ENCODE measurements at regions not wholly inside any gene's neighbourhood (a gene's known extent, or its start where the extent isn't known, plus 50 kb on each side); places are given as distances from the start of the nearest gene placed in this dataset.

DNA sequence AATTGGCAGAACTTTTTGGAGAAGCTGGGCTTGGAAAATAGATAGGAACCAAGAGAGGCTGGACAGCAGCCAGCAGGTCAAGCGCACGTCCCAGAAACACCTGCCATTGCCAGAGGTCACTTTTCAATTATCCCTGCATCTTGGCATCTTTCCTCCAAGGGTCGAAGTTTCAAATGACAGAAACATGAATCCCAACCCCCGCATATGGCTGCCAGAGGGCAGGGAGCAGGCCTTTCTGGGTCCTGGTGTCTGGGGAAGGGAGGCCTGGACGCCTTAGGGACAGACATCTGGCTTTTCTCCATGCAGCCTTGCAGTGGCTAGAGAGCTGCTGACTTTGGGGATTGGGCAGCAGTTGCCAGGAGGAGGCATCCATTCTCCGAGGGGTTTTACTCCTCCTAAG, 164.5 kb upstream of the TPM1 start:
- no peak for DNase-seq

DNA sequence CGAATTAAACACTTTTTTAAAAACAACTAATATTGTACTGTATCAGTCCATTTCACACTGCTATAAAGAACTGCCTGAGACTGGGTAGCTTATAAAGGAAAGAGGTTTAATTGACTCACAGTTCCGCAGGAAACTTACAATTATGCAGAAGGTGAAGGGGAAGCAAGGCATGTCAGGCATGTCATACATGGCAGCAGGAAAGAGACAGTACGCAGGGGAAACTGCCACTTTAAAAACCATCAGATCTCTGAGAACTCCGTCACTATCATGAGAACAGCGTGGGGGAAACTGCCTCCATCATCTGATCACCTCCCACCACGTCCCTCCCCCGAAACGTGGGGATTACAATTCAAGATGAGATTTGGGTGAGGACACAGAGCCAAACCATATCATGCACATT, 162.8 kb upstream of the TPM1 start:
- DNase-seq, result no peak

DNA sequence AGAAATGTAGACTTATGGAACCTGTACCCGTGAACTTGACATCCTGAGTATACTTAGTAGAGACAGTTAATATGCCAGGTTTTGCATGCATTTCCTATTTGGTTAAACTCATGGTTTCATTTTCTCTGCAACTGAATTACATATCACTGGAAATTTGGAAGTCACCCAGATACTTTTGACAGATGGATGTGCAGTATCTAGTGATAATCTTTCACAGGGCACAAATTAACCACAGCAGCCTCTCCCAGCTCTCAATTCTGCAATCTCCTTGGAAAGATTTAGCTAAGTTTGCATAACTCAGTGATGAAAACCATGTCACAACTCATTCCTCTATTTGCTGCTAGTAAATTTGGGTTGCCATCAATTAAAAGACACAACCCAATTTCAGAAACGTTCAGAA, 162.3 kb upstream of the TPM1 start:
- DNase-seq, result no peak

DNA sequence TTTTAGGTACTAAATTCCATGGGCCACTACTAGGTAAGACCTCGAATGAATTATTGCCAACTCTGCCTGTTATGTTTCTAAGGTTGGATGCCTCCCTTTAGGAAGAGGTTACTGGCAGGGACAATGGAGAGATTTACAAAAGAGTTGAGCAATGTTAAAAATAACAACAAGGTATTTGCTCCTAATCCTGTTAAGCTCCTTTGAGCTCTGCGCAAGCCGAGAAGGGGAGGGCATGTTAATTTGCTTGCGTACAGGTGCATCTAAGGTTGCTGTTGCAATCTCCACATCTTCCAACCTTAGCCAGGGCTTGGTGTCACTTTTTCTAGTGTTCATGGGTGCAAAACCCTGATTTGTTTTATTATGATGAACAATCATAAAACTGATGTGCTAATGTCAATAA, 161.5 kb upstream of the TPM1 start:
- no peak for DNase-seq

DNA sequence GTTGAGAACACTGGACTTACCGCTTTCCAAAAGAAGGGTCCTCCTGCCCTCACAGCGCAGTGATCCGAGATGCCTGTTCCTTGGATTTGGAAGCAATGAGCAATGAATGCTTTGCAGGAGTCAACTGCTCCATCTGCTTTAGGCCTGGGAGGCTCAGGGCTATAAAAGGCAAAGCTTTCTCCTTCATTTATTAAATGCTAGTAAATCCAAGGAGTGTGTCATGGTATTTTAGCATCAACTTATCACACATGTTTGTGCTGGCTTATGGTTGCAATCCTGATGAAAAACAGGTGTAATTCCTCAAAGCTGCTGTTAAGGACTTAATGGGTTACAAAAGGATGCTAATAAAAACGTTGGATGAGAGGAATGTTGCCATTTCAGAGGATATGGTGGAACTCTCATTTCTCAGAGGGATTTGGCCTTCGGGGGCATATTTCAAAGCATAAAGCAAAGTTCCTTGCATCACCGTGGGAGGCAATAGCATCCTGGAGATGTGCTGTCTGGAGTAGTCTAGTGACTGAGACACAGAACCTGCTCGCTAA, 158.5 kb upstream of the TPM1 start:
- DNase-seq, result no peak

DNA sequence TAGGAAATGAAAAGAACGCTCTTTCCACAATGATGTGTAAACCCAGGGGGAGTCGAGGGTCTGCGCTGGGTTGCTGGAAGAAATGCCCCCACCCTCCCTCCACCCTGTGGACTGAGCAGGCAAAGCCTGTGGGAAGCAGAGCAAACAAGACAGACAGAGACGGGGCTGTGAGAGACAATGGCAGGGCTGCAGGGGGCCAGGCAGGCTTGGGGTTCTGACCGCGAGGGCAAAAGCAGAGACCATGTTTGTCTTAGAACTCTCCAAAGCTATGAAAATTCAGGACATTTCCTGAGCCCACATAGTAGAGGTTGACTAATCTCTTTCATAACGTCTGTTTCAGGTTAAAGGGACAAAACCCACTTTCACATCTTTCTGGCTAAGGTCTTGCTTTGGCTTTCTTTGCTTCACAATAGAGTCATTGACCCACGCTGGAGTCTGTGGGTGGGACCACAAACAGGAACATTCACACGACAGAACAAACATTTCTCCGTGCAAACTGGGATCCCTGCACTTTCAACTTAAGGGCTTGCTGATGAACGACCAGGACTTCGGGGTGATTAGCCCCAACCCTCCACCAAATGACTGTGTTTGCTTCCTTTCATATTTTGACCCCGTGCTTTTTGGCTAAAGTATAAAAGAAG, 156.0 kb upstream of the TPM1 start:
- DNase-seq, result no peak

DNA sequence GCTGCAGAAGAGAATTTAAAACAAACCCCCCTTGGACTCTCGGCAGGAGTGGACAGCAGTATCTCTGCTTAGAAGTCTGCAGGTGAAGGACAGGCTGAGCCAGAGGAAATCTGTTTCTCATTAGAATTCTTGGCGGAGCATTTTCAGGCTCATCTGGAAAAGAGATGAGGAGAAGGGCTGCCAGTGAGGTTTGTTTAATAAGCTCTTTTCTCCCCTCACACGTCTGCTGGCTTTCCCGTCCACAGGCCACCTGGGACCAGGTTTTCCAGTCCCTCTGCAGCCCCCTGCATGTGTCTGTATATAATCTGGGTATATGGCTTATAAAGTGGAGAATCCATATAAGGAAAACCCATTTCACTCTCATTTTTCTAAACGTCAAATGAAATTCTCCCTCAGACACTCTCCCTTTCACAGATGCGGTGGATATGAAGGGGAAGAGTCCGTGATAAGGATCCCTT, 155.4 kb upstream of the TPM1 start:
- no peak for DNase-seq

DNA sequence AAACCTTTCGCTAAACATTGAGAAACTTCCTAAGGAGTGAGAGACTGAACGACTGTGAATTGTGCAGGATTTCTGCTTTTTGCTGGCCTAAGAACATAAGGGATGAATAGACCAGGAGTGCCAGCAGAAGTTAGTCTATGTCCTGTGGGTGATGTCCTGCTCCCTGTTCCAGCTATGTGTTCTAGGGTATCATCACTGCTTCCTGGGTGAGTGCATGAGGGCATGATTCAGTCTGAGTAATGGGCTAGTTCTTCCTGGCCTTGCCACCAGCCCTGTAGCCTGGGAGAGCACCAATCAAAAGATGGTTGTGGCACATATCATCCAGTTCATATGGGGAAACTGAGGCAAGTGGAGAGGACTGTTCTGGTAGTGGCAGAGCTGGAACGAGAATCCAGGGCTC, 153.9 kb upstream of the TPM1 start:
- DNase-seq, result no peak

DNA sequence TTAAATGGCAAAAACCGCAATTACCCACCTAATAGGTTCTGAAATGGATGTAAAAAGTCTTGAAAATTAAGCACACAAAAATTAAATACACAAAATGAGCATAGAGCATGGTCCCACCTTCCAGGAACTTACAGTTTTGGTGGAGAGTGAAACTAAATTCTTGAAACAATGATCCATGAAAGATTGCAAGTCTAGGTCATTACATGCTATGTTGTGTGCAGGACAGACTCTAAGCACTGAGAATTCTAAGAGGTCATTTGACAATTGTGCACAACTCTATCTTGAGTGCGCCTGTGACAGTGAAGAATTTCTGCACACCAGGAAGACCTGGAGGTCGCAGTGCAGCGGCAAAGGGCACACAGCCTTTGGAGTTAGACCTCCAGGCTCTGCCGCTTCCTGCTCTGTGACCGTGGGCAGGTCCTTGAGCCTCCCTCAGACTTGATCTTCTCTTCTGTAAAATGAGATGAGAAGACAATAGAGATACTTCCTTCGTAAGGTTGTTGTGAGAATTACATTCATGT, 153.3 kb upstream of the TPM1 start:
- DNase-seq, result no peak

DNA sequence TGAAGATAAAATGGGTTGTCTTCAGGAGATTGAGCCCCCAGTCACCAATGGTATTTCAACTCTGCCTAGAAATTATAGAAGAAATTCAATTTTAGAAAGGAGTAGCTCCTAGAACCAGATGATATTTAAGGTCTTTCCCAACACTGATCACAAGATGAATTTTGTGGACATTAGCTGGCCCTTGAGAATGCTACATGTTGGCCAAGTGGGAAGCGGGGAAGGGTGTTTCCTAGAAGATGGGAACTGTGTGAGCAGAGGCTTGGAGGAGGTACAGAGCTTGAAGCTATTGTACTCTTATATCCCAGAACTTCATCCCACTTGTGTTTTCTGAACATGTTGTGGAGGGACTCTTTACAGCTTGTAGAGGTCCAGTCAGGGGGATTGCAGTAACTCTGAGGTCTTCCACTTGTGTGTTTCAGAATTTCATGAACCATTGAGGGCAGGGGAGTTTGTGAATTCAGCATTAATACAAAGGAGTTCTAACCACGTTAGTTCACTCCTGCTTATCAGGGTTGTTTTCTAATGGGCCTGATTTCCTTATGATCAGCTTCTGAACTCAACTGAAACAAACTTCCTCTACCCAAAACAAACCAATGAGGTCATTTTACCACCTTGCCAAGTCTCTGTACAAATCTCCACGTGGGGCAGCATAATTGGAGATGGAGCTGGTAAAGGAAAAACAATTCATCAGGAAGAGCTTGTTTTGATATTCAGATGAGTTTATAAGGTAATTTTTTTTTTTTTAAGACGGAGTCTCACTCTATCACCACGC, 152.6 kb upstream of the TPM1 start:
- DNase-seq, result no peak

DNA sequence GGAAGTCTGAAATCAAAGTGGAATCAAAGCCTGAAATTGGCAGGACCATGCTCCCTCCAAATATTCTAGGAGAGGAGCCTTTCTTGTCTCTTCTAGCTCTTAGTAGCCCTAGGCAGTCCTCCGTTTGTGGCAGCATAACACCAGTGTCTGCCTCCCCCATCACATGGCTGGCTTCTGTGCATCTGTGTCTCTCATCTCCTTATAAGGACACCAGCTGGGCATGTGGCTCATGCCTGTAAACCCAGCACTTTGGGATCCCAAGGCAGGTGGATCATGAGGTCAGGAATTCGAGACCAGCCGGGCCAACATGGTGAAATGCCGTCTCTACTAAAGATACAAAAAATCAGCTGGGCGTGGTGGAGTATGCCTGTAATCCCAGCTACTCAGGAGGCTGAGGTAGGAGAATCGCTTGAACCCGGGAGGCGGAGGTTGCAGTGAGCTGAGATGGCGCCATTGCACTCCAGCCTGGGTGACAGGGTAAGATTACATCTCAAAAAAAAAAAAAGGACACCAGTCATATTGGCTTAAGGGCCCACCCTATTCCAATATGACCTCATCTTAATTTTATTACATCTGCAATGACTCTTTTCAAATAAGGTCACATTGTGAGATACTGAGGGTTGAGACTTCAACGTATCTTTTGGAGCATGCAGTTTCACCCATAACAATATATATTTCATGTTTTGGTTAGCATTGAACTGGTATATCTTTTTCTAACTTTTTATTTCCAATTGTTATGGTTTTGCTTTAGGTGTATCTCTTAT, 148.0 kb upstream of the TPM1 start:
- no peak for DNase-seq

DNA sequence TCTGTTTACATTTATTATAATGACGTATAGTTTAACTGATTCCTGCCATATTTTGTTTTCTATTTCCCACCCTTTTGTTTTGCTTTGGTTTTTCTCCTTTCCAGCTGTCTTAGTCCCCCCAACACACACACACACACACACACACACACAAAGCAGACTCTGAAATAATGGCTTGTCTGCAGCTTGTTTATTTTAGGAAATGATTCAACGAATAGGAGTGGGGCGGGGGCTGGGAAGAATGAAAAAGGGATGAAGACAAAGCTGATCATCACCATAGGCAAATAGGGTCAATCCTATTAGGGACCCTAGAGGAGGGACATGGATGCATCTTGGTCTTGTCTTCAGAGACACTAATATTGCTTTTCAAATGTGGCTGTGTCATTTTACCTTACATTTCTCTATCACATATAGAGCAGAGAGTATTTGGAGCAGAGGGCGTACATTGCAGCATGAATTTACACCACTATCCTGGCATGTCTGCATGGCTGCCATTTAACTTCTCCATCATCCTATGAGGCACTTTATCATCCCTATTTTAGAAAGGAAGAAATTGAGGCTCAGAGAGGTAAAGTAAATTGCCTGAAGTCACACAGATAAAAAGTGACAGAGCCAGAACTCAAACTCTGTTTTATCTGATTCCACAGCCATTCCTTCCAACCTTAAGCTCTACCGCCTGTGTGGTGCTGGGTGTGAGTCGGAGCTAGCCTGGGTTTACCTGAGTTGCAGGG, 147.2 kb upstream of the TPM1 start:
- no peak for DNase-seq

DNA sequence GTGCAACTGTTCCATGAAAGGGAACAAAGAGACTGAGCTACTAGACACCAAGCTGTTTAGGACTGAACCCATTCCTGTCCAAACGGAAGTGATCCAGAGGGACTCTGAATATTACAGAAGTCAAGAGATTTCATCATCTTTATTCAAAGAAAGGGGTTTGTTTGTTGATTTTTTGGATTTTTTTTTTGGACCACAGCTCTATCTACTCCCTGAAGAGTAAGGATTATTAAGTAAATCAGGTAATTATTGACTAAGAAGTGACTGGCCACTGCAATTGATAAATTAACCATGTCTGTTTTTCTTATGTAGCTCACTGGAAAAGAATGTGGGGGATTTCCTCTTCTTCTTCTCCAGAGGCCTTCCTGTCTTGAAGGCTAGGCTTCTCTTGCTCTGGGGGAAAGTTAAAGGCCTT, 146.6 kb upstream of the TPM1 start:
- DNase-seq, result no peak

DNA sequence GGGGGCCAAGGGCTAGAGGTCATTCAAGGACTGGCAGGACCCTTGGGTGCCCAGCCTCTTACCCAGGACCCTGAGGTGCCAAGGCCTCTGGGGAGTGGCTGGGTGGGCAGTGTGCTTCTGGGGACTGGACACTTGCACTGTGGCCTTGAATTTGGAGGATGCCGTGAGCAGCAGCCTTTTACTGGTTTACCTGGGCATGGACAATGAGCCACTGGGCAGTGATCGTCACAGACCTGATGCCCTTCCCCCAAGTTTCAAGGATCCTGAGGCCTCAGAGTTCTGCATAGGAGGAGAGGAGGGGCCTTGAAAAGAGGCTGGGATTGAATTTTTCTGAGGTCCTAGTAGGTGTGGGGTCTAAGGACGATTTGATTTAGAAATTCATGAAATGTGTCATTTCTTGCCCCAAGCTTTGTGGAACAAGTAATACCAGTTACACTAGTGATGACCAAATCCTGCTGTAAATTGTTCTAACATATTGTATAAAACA, 146.1 kb upstream of the TPM1 start:
- DNase-seq, result no peak

DNA sequence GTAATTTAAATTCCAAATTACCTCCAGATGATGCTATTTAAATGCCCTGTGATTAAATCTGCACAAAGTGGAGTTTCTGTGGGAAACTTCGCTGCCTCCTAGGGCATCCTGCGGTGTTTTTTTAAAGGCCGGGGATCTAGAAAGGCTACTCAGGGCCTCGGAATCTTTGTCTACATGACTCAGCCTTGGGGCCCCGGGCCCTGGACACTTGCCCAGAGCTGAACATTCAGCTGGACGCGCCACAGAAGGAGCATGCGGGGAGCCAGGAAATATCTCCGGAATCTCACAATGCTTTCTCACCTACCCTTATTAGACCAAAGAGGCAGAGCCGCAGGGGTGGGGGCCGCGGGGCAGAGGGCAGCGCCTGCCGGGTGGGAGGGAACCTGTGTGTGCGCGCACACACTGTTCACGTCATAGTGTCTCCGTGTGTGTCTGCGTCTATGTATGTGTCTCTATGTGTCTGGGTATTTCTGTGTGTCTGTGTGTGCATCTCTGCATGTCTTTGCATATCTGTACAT, 145.5 kb upstream of the TPM1 start:
- DNase-seq, result no peak

DNA sequence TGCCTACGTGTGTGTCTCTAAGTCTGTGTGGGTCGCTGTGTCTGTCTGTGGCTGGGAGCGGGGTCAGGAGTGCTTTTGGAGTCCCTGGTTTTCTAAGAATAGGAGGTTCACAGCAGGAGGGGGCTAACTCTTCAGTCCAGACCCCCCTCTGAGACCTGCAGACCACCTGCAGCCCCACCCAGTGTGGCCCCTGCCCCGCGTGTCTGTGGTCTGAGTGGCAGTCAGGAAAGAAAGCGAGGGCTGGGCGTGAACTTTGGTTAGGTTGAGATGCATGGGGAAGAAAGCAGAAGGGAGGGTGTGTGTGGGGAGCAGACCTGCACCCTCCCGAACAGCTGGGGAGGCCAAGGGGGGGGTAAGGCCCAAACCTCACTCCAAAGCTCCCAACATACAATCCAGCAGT, 144.9 kb upstream of the TPM1 start:
- DNase-seq, result no peak

DNA sequence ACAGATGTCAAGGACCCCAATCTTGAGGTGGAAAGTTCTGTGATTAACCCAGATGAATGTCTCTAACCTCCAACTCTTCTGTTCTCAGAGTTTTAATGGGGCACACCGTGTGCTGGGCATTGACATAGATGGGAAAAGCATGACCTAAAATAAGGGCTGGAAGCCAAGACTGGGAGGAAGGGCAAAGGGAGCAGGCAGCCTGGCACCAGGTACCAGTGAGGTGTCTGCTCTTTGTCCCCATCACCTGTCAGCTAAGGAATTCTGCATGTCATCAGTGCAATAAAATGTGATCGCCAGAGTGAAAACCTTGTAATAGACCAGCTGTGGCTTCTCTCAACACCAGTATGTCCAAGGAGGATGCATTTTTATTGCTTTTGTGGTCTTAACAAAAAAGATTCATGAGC, 143.5 kb upstream of the TPM1 start:
- DNase-seq, result no peak

DNA sequence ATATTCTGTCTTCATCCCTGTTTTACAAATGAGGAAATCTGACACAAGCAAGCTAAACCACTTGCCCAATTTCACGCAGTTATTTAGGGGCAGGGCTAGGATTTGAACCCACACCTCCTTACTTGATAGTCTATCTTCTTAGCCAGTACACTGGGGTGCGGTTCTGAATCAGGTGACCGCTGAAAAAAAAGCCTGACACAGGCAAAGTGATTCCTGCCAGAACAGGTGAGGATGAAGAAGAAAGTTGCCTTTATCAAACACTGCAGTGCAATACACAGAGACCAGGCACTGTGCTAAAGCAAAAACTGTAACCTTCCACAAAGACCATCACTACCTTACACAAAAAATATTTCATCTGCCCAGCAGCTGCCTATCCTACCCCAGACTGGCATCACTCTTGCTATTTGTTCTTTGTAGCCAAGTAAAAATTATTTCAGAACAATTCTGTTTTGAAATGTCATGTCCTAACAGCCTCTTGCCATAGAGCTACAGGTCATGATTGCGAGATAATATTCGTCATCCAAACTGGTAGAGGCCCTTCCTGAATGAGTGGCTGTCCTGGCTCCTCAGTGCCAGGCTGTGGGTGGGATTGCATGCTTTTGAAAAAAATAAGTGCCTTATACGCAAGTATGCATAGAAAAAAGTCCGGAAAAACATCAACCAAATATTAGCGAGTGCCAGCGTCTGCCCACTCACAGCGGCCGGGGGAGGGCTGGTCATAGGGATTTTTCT, 142.3 kb upstream of the TPM1 start:
- no peak for DNase-seq

DNA sequence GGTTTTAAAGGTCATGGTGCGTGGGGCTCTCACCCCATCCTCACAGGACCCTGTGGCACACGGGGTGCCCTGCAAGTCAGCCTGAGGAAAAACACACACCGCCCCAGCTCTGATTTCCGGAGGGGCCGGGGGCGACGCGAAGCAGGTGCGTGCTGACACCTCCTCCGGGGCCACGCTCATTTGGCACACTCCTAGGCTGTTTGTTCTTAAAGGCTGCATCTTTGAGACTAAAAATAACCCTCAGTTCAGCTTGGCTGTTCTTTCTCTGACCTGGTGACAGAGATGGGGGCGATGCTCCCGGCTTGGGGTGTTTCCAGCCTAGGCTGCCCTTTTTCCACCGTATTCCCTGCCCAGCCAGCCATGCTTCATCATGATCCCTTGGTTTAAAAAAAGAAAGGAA, 141.5 kb upstream of the TPM1 start:
- DNase-seq, result no peak

DNA sequence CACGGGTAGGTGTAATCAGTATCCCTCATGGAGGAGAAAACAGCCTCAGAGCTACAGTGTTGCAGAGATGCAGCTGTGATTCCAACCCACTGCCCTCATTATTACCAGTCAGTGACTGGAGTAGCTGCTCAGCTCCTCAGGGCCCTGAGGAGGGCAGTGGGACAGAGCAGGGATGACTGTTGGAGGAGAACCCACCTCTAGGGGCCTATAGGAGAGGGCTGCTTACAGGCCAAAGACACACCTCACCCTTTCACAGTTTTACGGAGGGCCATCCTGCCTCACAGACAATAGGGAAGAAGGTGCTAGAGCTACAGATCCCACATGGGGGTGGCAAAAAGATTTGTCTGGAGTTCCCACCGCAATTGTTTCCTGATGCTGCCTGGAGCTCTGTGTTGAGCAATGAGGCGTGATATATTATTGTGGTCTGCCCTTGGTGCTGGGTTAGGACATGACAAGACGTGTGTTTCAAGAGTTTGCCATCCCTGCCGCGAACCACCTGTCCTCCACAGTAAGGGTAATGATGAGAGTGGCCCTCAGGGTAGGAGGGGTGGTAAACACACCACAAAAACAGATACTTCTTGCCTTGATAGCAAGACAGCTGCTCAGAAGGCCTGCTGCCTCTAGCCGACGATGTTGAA, 140.5 kb upstream of the TPM1 start:
- no peak for DNase-seq

DNA sequence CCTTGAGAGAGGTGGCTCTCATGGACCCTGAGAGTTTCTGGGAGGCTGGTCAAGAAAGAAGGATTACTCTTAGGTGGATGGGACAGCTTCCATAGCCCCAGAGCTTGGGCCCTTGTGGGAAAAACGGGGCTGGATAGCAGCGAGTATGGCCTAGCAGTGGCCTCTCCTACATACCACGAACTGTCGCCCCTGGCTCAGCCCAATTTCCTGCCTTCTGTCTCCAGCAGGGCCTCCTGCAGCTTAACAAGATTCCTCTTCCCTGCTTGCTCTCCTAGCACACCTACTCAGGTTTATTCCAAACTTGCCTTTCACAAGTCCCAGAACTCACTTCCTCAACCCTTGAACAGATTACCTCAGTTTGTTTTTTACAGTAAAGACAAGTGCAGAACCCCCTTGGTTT, 139.7 kb upstream of the TPM1 start:
- DNase-seq, result no peak
